ENCODE measurements at regions not wholly inside any gene's neighbourhood (a gene's known extent, or its start where the extent isn't known, plus 50 kb on each side); places are given as distances from the start of the nearest gene placed in this dataset.

DNA sequence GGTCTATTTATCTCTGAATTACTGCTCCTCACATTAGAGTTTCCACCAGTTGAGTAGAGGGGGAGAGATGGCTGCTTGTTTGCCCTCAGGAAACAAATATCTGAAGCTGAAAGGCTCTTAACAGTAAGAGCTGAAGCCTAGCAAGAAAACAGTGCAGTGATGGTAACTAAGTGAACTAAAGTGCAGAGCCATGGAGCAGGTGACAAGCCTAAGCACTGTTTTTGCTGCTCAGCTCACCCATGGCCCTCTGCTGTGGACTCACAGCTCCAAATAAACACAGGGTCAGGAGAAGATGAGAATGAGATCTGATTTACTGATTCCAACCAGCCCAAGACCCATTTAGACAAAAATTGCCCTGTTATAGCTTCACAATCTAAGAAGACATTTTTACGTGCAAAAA is 118.4 kb downstream of the ETAA1 start:
- no peak overlapping the region for H3K4me3 ChIP-seq (ENCODE audit: low read length)
- TF ChIP-seq, protein P1, sequence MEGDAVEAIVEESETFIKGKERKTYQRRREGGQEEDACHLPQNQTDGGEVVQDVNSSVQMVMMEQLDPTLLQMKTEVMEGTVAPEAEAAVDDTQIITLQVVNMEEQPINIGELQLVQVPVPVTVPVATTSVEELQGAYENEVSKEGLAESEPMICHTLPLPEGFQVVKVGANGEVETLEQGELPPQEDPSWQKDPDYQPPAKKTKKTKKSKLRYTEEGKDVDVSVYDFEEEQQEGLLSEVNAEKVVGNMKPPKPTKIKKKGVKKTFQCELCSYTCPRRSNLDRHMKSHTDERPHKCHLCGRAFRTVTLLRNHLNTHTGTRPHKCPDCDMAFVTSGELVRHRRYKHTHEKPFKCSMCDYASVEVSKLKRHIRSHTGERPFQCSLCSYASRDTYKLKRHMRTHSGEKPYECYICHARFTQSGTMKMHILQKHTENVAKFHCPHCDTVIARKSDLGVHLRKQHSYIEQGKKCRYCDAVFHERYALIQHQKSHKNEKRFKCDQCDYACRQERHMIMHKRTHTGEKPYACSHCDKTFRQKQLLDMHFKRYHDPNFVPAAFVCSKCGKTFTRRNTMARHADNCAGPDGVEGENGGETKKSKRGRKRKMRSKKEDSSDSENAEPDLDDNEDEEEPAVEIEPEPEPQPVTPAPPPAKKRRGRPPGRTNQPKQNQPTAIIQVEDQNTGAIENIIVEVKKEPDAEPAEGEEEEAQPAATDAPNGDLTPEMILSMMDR (IDR thresholded peaks at IDR 0.05; ENCODE audit: insufficient read depth, low read depth, low read length, missing control alignments): no peak
- no peak for DNase-seq (ENCODE audit: low read depth)

DNA sequence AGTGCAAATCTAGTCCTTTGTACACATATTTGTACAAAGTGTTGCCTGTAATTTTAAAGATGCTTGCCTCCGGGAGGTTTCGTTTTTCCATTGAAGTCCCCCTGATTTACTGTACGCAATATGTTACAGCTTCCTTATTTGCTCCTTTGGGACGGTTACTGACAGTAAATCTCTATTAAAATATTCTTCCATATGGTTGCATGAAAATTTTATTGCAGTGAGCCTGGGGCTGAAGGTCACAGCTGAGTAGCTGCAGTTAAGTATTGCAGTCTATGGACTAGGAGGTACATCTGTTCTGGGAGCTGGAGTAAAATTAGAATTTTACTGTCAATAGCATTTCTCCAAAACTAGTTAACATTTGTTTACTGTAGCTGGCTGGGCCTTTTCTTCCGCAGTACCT is 119.2 kb downstream of the ETAA1 start:
- TF ChIP-seq, protein P1 (IDR thresholded peaks at IDR 0.05; ENCODE audit: insufficient read depth, low read depth, low read length, missing control alignments): no peak
- DNase-seq (ENCODE audit: low read depth): no peak
- no peak overlapping the region for H3K4me3 ChIP-seq (ENCODE audit: low read length)

DNA sequence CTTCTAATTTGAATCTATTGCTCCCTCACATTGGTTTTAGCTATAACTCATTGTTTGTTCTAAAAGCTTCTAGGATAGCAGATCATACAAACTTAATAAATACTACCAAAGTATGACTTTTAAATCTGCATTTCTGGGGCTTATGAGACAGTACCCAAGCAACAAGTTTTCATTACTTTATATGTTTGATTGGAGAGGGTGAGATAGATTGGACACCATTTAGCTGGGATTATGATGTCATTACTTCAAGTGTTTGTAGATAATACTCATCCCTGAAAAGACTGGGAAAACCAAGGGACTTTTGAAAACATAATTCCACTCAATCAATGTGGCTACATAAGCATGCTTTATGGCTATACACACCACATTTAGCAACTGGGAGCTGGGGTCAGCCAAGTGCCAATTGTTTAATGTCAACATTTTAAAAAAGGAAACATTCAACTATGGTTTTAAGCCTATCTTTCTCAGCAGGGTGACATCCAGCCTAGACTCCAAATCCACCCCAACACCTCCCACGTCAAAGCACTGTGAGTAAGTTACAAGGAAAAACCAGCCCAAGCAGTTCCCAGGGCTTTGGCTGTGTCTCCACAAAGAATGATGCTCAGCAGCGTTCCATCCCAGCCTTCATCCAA is 119.9 kb downstream of the ETAA1 start:
- peak; percentile 45 for DNase-seq (ENCODE audit: low read depth)
- H3K4me3 ChIP-seq (ENCODE audit: low read length): no peak overlapping the region
- TF ChIP-seq, protein P1 (IDR thresholded peaks at IDR 0.05; ENCODE audit: insufficient read depth, low read depth, low read length, missing control alignments): no peak

DNA sequence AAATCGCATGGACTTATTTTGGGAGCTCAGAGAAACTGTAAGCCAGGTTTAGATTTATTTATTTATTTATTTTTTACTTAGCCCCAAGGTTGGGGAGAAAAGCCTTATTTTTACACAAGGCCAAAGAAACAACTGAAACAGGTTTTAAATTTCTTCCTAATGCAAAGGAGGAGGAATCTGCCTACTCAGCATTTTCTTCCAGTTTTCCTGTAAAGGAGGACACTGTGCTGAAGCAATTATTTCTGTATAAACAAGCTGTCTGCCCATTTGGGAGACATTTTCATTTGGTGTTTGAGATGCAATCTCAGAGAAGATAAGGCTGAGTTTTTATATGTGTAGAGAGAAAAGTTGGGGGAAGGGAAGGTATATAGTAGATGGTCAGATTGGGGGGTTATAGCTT is 125.0 kb downstream of the ETAA1 start:
- TF ChIP-seq, protein P1 (IDR thresholded peaks at IDR 0.05; ENCODE audit: insufficient read depth, low read depth, low read length, missing control alignments): no peak
- no peak overlapping the region for H3K4me3 ChIP-seq (ENCODE audit: low read length)
- no peak for DNase-seq (ENCODE audit: low read depth)

DNA sequence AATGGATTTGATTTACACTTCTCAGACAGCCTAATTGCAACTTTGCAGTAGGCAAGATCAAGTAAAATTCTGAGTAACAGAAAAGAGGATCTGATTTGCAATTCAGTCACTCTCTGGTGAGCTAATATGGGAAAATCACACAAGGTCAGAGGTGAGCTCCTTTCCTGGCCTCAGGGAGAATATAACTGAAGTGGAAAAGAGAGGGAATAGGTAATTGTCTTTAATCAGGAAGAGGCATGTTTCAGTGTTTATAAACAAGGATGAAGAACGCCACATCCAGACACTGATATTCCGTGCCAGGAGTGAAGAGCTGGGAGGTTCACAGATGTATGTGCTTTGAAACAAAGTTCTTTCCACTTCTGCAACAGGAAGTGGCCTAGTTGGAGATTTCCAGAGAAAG is 127.1 kb downstream of the ETAA1 start:
- TF ChIP-seq, protein P1 (IDR thresholded peaks at IDR 0.05; ENCODE audit: insufficient read depth, low read depth, low read length, missing control alignments): no peak

DNA sequence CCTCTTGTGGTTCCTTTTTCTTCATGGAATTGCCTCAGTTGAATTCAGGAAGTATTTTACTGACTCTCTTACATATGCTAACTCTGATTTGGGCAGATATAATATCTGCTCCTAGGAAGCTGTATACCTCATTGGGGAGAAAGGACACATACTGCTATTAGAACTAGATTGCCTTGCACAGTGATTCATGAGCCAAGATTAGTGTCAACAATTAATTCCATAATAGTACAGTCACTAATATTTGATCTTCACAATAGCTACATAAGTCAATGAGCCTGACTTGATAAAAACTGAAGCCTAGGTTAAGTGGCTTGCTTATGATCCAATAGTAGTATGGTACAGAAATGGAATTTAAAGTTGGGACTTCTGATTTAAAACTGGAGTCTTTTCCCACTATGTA is 127.6 kb downstream of the ETAA1 start:
- TF ChIP-seq, protein P1 (IDR thresholded peaks at IDR 0.05; ENCODE audit: insufficient read depth, low read depth, low read length, missing control alignments): no peak
- H3K4me3 ChIP-seq (ENCODE audit: low read length): no peak overlapping the region
- DNase-seq (ENCODE audit: low read depth): peak; percentile 45

More for the DNA sequence above, 127.1 kb downstream of the ETAA1 start:
- DNase-seq (ENCODE audit: low read depth): peak; percentile 59
- H3K4me3 ChIP-seq (ENCODE audit: low read length): no peak overlapping the region

DNA sequence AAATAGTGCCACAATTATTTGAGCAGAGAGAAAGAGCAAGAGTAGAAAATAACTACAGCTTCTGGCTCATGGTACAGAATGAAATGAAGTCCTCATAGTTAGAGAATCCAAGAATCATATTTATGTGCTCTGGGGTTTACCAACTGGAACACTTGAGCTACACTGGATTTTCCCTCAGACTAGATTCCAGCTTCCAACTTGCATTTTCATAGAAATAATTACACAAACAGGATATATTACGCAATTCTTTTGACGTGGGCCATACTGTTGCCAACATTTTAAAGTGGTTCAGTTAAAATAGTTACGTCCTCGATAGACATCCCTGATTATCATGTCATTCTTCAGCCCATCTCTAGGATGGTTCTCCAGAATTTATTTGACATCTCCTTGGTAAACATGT is 129.2 kb downstream of the ETAA1 start:
- DNase-seq (ENCODE audit: low read depth): peak; percentile 56
- TF ChIP-seq, protein P1 (IDR thresholded peaks at IDR 0.05; ENCODE audit: insufficient read depth, low read depth, low read length, missing control alignments): no peak
- H3K4me3 ChIP-seq (ENCODE audit: low read length): no peak overlapping the region
